HCT116 (cell line): ENCODE measurements at regions not wholly inside any gene's neighbourhood (a gene's known extent, or its start where the extent isn't known, plus 50 kb on each side); places are given as distances from the start of the nearest gene placed in this dataset.

Source experiments
- ATAC-seq: fragments of 200-7000 bp; cut with Tn5 transposase; 2 replicates; pipeline ENCODE4 v1.9.1; 2020; ENCODE audit warnings: mild to moderate bottlenecking, moderate library complexity
- BruUV-seq: library from RNA; stranded (reverse); fragments of 400-500 nt; replicated peaks from 2 replicates; lab custom pipeline; 2021; lab: Mats Ljungman, UMichigan
- CTCF ChIA-PET: fragments of 300-600 bp; sonication (Branson Sonifier 250); formaldehyde crosslinking; loops from one replicate; lab custom pipeline; 2021; ENCODE audit warnings: antibody characterized with exemption; lab: Charles Lee
- POLR2A ChIA-PET: fragments of 300-600, 350-600 bp; sonication (Branson Sonifier 250); formaldehyde crosslinking; loops from one replicate; lab custom pipeline; 2021; ENCODE audit warnings: antibody characterized with exemption; lab: Charles Lee
- RAD21 ChIA-PET, 2 experiments: fragments of 300-600 bp; sonication (Branson Sonifier 250); formaldehyde crosslinking; loops; one replicate each; lab custom pipeline; 2023; ENCODE audit warnings: low total read pairs in 2 of 2; ENCODE audit not compliant: uncharacterized antibody in 2 of 2, unreplicated experiment in 2 of 2, low non-redundant PET in 1 of 2; lab: Charles Lee
- DNase-seq: peaks from one replicate; pipeline ENCODE4 v3.0.0-alpha.2; 2010; ENCODE audit warnings: low read depth, low spot score
- H2AFZ ChIP-seq: fragments of 200-600 bp; shearing (Covaris generic), sonication (generic); 2 replicates; pipeline ENCODE4 v1.6.1; 2017; ENCODE audit warnings: low read depth, mixed run types, mixed read lengths, antibody characterized with exemption, low read length; ENCODE audit not compliant: poor library complexity, severe bottlenecking
- H3K27ac ChIP-seq: 2 replicates; pipeline ENCODE4 v1.5.1; 2012; ENCODE audit warnings: low read depth, low read length
- H3K27me3 ChIP-seq: fragments of 200-600 bp; sonication (generic); 2 replicates; pipeline ENCODE4 v1.6.1; 2016; ENCODE audit warnings: mixed run types, low read length, mixed read lengths; ENCODE audit not compliant: insufficient read depth
- H3K36me3 ChIP-seq, 2 experiments: fragments of 200-500 bp in 1 of 2; fragments of 200-600 bp in 1 of 2; sonication (Bioruptor generic) in 1 of 2; sonication (generic) in 1 of 2; 2 replicates each; pipeline versions ENCODE4 v1.5.1 to v1.6.1; 2014 to 2016; ENCODE audit warnings: low read length in 2 of 2, inconsistent platforms in 1 of 2, mixed read lengths in 1 of 2, mixed run types in 1 of 2; ENCODE audit not compliant: insufficient read depth in 2 of 2, control insufficient read depth in 1 of 2
- H3K4me1 ChIP-seq, 2 experiments: fragments of 200-600 bp in 1 of 2; sonication (generic) in 1 of 2; 2 replicates each; pipeline versions ENCODE4 v1.5.1 to v1.6.1; 2012 to 2017; ENCODE audit warnings: low read length in 2 of 2, inconsistent platforms in 1 of 2, mild to moderate bottlenecking in 1 of 2, mixed read lengths in 1 of 2, mixed run types in 1 of 2, moderate library complexity in 1 of 2; ENCODE audit not compliant: insufficient read depth in 2 of 2, control insufficient read depth in 1 of 2
- H3K4me2 ChIP-seq: fragments of 200-600 bp; sonication (generic); 2 replicates; pipeline ENCODE4 v1.6.1; 2017; ENCODE audit warnings: mixed run types, low read length, mixed read lengths
- H3K4me3 ChIP-seq, 2 experiments: fragments of 200-600 bp in 1 of 2; sonication (generic) in 1 of 2; replicated peaks in 1 of 2; 2 replicates each; pipeline ENCODE4 v1.5.1; 2011 to 2016; ENCODE audit warnings: low read length in 2 of 2, control low read depth in 1 of 2, low read depth in 1 of 2, mild to moderate bottlenecking in 1 of 2, mixed read lengths in 1 of 2, mixed run types in 1 of 2
- H3K79me2 ChIP-seq: fragments of 200-600 bp; sonication (generic); 2 replicates; pipeline ENCODE4 v1.6.1; 2017; ENCODE audit warnings: mild to moderate bottlenecking, mixed run types, low read length, moderate library complexity, mixed read lengths; ENCODE audit not compliant: insufficient read depth
- H3K9ac ChIP-seq: fragments of 200-600 bp; sonication (generic); 2 replicates; pipeline ENCODE4 v1.6.1; 2016; ENCODE audit warnings: low read length, mixed read lengths
- H3K9me2 ChIP-seq: fragments of 200-600 bp; sonication (generic), shearing (Covaris generic); 2 replicates; pipeline ENCODE4 v1.6.1; 2017; ENCODE audit warnings: mixed run types, mild to moderate bottlenecking, moderate library complexity; ENCODE audit not compliant: insufficient read depth
- H3K9me3 ChIP-seq, 2 experiments: fragments of 200-500 bp in 1 of 2; fragments of 200-600 bp in 1 of 2; sonication (Bioruptor generic) in 1 of 2; sonication (generic) in 1 of 2; 2 replicates each; pipeline ENCODE4 v1.6.1; 2014 to 2017; ENCODE audit warnings: low read length in 2 of 2, mixed read lengths in 2 of 2, inconsistent platforms in 1 of 2, low read depth in 1 of 2, mild to moderate bottlenecking in 1 of 2, mixed run types in 1 of 2, moderate library complexity in 1 of 2; ENCODE audit not compliant: control insufficient read depth in 1 of 2, insufficient read depth in 1 of 2
- H4K20me1 ChIP-seq: fragments of 200-600 bp; sonication (generic), shearing (Covaris generic); 2 replicates; pipeline ENCODE4 v1.6.1; 2017; ENCODE audit warnings: mixed run types, mild to moderate bottlenecking, moderate library complexity; ENCODE audit not compliant: insufficient read depth
- CBX3 ChIP-seq: IDR thresholded peaks from 2 replicates; pipeline ENCODE4 v1.6.1; 2012; ENCODE audit warnings: low read depth
- CEBPB ChIP-seq: IDR thresholded peaks from 2 replicates; pipeline ENCODE4 v1.6.1; 2012; ENCODE audit warnings: low read depth
- CTCF ChIP-seq, 3 experiments: fragments of 200-600 bp in 1 of 3; sonication (generic) in 1 of 3; IDR thresholded peaks in 2 of 3; conservative IDR thresholded peaks in 1 of 3; 2 replicates each; pipeline ENCODE4 v1.5.1; 2012 to 2017; ENCODE audit warnings: low read depth in 2 of 3, low read length in 2 of 3, antibody characterized with exemption in 1 of 3, borderline replicate concordance in 1 of 3, control low read depth in 1 of 3, mild to moderate bottlenecking in 1 of 3, mixed read lengths in 1 of 3, mixed run types in 1 of 3, moderate library complexity in 1 of 3; ENCODE audit not compliant: insufficient read depth in 1 of 3
- EGR1 ChIP-seq: IDR thresholded peaks from 2 replicates; pipeline ENCODE4 v1.6.1; 2012; ENCODE audit warnings: low read depth
- ELF1 ChIP-seq: IDR thresholded peaks from 2 replicates; pipeline ENCODE4 v1.6.1; 2012; ENCODE audit warnings: low read depth, borderline replicate concordance
- EZH2phosphoT487 ChIP-seq: fragments of 200-600 bp; IDR thresholded peaks from 2 replicates; pipeline ENCODE4 v1.6.1; 2018; ENCODE audit warnings: antibody characterized with exemption, borderline replicate concordance
- FOSL1 ChIP-seq: IDR thresholded peaks from 2 replicates; pipeline ENCODE4 v1.6.1; 2012; ENCODE audit warnings: low read depth
- JUND ChIP-seq: IDR thresholded peaks from 2 replicates; pipeline ENCODE4 v1.6.1; 2012
- POLR2A ChIP-seq: IDR thresholded peaks from 2 replicates; pipeline ENCODE4 v1.7.0; 2011; ENCODE audit warnings: borderline replicate concordance; ENCODE audit not compliant: insufficient read depth, insufficient read length; ENCODE audit errors: extremely low read depth
- POLR2AphosphoS5 ChIP-seq: IDR thresholded peaks from 2 replicates; pipeline ENCODE4 v1.6.1; 2011; ENCODE audit warnings: mild to moderate bottlenecking, low read depth, low read length, moderate library complexity
- RAD21 ChIP-seq: IDR thresholded peaks from 2 replicates; pipeline ENCODE4 v1.6.1; 2012; ENCODE audit warnings: low read depth, mild to moderate bottlenecking
- SP1 ChIP-seq: IDR thresholded peaks from 2 replicates; pipeline ENCODE4 v1.6.1; 2012; ENCODE audit warnings: low read depth
- SRF ChIP-seq: IDR thresholded peaks from 2 replicates; pipeline ENCODE4 v1.6.1; 2012; ENCODE audit warnings: low read depth
- TCF7L2 ChIP-seq: IDR thresholded peaks from 2 replicates; pipeline ENCODE4 v1.7.0; 2011; ENCODE audit warnings: borderline replicate concordance, inconsistent platforms; ENCODE audit not compliant: insufficient read depth, insufficient read length; ENCODE audit errors: extremely low read depth
- YY1 ChIP-seq: IDR thresholded peaks from 2 replicates; pipeline ENCODE4 v1.6.1; 2011; ENCODE audit warnings: low read length, low read depth, moderate library complexity, mild to moderate bottlenecking; ENCODE audit not compliant: insufficient replicate concordance; ENCODE audit errors: extremely low read depth
- ZFX ChIP-seq: fragments of 450-650 bp; IDR thresholded peaks from 2 replicates; pipeline ENCODE4 v1.6.1; 2017
- ZNF274 ChIP-seq: fragments of 200-500 bp; sonication (Bioruptor generic); IDR thresholded peaks from 2 replicates; pipeline ENCODE4 v1.6.1; 2014; ENCODE audit warnings: mild to moderate bottlenecking, low read depth, low read length, inconsistent platforms
- intact Hi-C: fragments of 100-400 bp; cut with micrococcal nuclease; formaldehyde crosslinking; loops from 2 replicates; pipeline ENCODE4 v1.10.0; 2022

- DNase-seq: no peak
- H3K4me1 ChIP-seq: peaks cover 2 to 21% of the 10 kb centered on the region in 2 experiments; a peak in 3 of 4 replicates
- no peaks in the 10 kb centered on the region for H4K20me1 ChIP-seq
- H3K9ac ChIP-seq: no peak overlapping the region
- ChIA-PET POLR2A (no interaction called here), RAD21 (interaction anchor here in 1 of 2 experiments (0.6 kb wide), 1 partner anchor 123 kb away, joined by 3 read pairs; no protein-coding TSS in a partner anchor), CTCF (no interaction called here)
- H3K27ac ChIP-seq: no peak overlapping the region
- H3K36me3 ChIP-seq: no peaks in the 10 kb centered on the region
- H3K4me3 ChIP-seq: no peak overlapping the region
- intact Hi-C loops: loop anchor here (10.0 kb wide), 1 partner anchor 364 kb away; no protein-coding TSS in a partner anchor
- H3K27me3 ChIP-seq: no peaks in the 10 kb centered on the region
- ATAC-seq: no peak
- H3K4me2 ChIP-seq: no peak overlapping the region
- H2AFZ ChIP-seq: no peak overlapping the region
- BruUV-seq: no TSS peak
- no peaks in the 10 kb centered on the region for H3K9me3 ChIP-seq
- H3K9me2 ChIP-seq: no peaks in the 10 kb centered on the region
- TF ChIP-seq FOSL1 (no peak), EZH2phosphoT487 (no peak), CBX3 (no peak), SRF (no peak), SP1 (no peak), CTCF (IDR thresholded peaks at IDR 0.05 in 2 of 3, conservative IDR thresholded peaks at IDR 0.05 in 1 of 3; ENCODE audit: borderline replicate concordance in 1 of 3, insufficient read depth in 1 of 3, low read depth in 2 of 3, low read length in 2 of 3) (no peak), POLR2A (no peak), ELF1 (no peak), JUND (no peak), POLR2AphosphoS5 (no peak), RAD21 (no peak), YY1 (no peak), CEBPB (no peak), TCF7L2 (no peak), ZFX (no peak), ZNF274 (no peak), EGR1 (no peak)
- H3K79me2 ChIP-seq: no peaks in the 10 kb centered on the region
Measured at GRCh38 chr5:33308586-33308985, 132.2 kb upstream of the TARS1 start.
